Omental fat pad (tissue), 3 donors: ENCODE measurements at regions not wholly inside any gene's neighbourhood (a gene's known extent, or its start where the extent isn't known, plus 50 kb on each side); places are given as distances from the start of the nearest gene placed in this dataset.

Experiments
- ATAC-seq: fragments of 150-250 bp; one replicate; pipeline ENCODE4 v1.9.1; 2016; ENCODE audit warnings: mild to moderate bottlenecking, moderate library complexity; ENCODE audit not compliant: low FRiP score
- DNase-seq: peaks from one replicate; pipeline ENCODE4 v3.0.0-alpha.2; 2019; ENCODE audit warnings: low spot score
- TF ChIP-seq, protein P1 (sequence below), 3 donors: fragments of 450-650 bp; IDR thresholded peaks; one replicate each; pipeline ENCODE4 v1.5.1; 2016 to 2017; ENCODE audit warnings: antibody characterized with exemption in 3 of 3, mild to moderate bottlenecking in 3 of 3, moderate library complexity in 2 of 3

DNA sequence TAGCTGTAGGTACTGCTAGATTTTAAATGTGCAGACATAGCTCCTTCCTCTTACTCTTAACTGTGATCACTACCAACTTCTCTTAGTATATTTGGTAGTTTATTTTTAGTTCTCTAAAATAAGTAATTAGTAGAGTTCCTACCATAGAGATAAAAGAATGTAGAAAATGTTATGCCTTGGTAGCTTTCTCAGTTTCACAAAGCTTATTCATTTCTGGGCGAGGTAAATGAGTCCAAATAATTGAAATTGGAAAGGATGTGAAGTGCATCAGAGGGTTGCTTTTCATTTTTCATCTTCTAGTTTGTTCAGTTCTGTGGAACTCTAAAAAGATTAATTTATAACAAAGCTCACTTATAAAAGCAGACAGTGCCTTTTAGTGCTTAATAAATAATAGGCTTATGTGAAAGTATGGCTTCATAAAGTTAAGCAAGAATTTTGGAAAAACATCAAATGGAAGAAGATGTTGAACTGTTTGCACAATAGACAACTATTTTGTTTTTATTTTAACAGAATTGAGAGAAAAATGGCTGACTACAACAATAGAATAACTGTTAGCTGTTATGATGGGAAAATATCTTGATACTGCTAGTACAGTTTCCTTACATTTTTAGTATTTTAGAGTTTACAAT, 303.7 kb downstream of the UTRN start:
- ATAC-seq = no peak
- DNase-seq = no peak
- TF ChIP-seq, protein P1, sequence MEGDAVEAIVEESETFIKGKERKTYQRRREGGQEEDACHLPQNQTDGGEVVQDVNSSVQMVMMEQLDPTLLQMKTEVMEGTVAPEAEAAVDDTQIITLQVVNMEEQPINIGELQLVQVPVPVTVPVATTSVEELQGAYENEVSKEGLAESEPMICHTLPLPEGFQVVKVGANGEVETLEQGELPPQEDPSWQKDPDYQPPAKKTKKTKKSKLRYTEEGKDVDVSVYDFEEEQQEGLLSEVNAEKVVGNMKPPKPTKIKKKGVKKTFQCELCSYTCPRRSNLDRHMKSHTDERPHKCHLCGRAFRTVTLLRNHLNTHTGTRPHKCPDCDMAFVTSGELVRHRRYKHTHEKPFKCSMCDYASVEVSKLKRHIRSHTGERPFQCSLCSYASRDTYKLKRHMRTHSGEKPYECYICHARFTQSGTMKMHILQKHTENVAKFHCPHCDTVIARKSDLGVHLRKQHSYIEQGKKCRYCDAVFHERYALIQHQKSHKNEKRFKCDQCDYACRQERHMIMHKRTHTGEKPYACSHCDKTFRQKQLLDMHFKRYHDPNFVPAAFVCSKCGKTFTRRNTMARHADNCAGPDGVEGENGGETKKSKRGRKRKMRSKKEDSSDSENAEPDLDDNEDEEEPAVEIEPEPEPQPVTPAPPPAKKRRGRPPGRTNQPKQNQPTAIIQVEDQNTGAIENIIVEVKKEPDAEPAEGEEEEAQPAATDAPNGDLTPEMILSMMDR (IDR thresholded peaks at IDR 0.05) = no peak

GRCh38 chr6:144590532-144590931, 305.4 kb downstream of the UTRN start:
- ATAC-seq = no peak

GRCh38 chr6:144593392-144593791, 308.3 kb downstream of the UTRN start:
- DNase-seq (no peak), ATAC-seq (no peak)
- TF ChIP-seq, protein P1 (IDR thresholded peaks at IDR 0.05) = no peak

More at GRCh38 chr6:144590532-144590931, 305.4 kb downstream of the UTRN start:
- TF ChIP-seq, protein P1 (IDR thresholded peaks at IDR 0.05) = no peak
- DNase-seq = no peak

DNA sequence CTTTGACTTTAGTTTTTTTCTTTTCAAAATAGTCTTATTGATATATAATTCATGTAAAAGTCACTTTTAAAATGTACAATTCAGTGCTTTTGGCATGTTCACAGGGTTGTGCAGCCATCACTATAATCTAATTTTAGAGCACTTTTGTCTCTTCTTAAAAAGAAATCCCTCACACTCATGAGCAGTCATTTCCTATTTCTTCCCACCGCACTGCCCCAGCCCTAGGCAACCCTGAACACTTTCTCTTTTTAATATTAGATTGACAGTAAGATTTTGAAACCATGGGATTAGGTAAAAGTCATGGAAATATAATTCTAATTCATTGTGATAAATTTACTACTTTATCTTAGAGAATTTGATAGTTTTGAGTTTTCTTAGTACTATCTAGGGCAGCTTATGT, 309.4 kb downstream of the UTRN start:
- no peak for DNase-seq
- ATAC-seq = no peak
- TF ChIP-seq, protein P1 (IDR thresholded peaks at IDR 0.05) = no peak

GRCh38 chr6:144595266-144595665, 310.1 kb downstream of the UTRN start:
- TF ChIP-seq, protein P1 (IDR thresholded peaks at IDR 0.05) = no peak

GRCh38 chr6:144597511-144597910, 312.4 kb downstream of the UTRN start:
- ATAC-seq (no peak), DNase-seq (no peak)
- TF ChIP-seq, protein P1 (IDR thresholded peaks at IDR 0.05) = no peak

More at GRCh38 chr6:144595266-144595665, 310.1 kb downstream of the UTRN start:
- DNase-seq = no peak
- no peak for ATAC-seq

- no peak for DNase-seq
- TF ChIP-seq, protein P1 (IDR thresholded peaks at IDR 0.05) = no peak
- ATAC-seq = no peak
Observed at GRCh38 chr6:144599615-144600014, 314.5 kb downstream of the UTRN start.
